BLaER1 treated with 17β-estradiol and CSF1 and Interleukin-3, amounts not matched to agents 10 nM and 100 nM (cell line): ENCODE measurements at regions not wholly inside any gene's neighbourhood (a gene's known extent, or its start where the extent isn't known, plus 50 kb on each side); places are given as distances from the start of the nearest gene placed in this dataset.

Source experiments
- H3K27ac ChIP-seq, 11 experiments: shearing (Covaris generic); formaldehyde crosslinking; 2 replicates each; pipeline ENCODE4 v1.8.1; 2022
- H3K27me3 ChIP-seq, 11 experiments: shearing (Covaris generic); formaldehyde crosslinking; 2 replicates each; pipeline ENCODE4 v1.8.1; 2022
- H3K36me3 ChIP-seq, 11 experiments: shearing (Covaris generic); formaldehyde crosslinking; 2 replicates each; pipeline ENCODE4 v1.8.1; 2022
- H3K4me1 ChIP-seq, 10 experiments: shearing (Covaris generic); formaldehyde crosslinking; 2 replicates each; pipeline ENCODE4 v1.8.1; 2022
- H3K4me2 ChIP-seq, 11 experiments: shearing (Covaris generic); formaldehyde crosslinking; 2 replicates each; pipeline ENCODE4 v1.8.1; 2022
- H3K4me3 ChIP-seq, 10 experiments: shearing (Covaris generic); formaldehyde crosslinking; 2 replicates each; pipeline ENCODE4 v1.8.1; 2022
- H3K9ac ChIP-seq, 11 experiments: shearing (Covaris generic); formaldehyde crosslinking; 2 replicates each; pipeline ENCODE4 v1.8.1; 2022
- H3K9me3 ChIP-seq, 11 experiments: shearing (Covaris generic); formaldehyde crosslinking; replicated peaks in 1 of 11; 2 replicates each; pipeline ENCODE4 v1.8.1; 2022
- H4K20me1 ChIP-seq, 11 experiments: shearing (Covaris generic); formaldehyde crosslinking; 2 replicates each; pipeline ENCODE4 v1.8.1; 2022
- Cebpa-rat ChIP-seq, 11 experiments: shearing (Covaris generic); IDR thresholded peaks; 2 replicates each; pipeline ENCODE4 v1.8.1; 2022

GRCh38 chr20:52098186-52098585, 93.4 kb downstream of the ZFP64 start:
- Histone ChIP-seq H3K4me3 (no peak overlapping the region), H3K27ac (no peak overlapping the region), H3K4me1 (peaks cover 9 to 34% (median 26%) of the 10 kb centered on the region in 10 experiments; a peak in 19 of 20 replicates), H3K9ac (no peak overlapping the region), H3K4me2 (no peak overlapping the region), H3K27me3 (no peaks in the 10 kb centered on the region), H4K20me1 (no peaks in the 10 kb centered on the region), H3K36me3 (peaks cover 0 to 8% (median 3%) of the 10 kb centered on the region in 11 experiments; a peak in 6 of 22 replicates), H3K9me3 (no peaks in the 10 kb centered on the region)
- TF ChIP-seq Cebpa-rat (IDR thresholded peaks at IDR 0.05): no peak

GRCh38 chr20:52096117-52096516, 95.5 kb downstream of the ZFP64 start:
- H3K4me3 ChIP-seq: no peak overlapping the region
- no peaks in the 10 kb centered on the region for H4K20me1 ChIP-seq
- peaks cover 0 to 8% (median 3%) of the 10 kb centered on the region in 11 experiments; a peak in 6 of 22 replicates for H3K36me3 ChIP-seq
- H3K4me1 ChIP-seq: peaks cover 7 to 21% (median 12%) of the 10 kb centered on the region in 10 experiments; a peak in 16 of 20 replicates
- no peaks in the 10 kb centered on the region for H3K27me3 ChIP-seq
- H3K9ac ChIP-seq: no peak overlapping the region
- no peaks in the 10 kb centered on the region for H3K9me3 ChIP-seq
- H3K4me2 ChIP-seq: no peak overlapping the region
- no peak overlapping the region for H3K27ac ChIP-seq
- TF ChIP-seq Cebpa-rat (IDR thresholded peaks at IDR 0.05): no peak

- Histone ChIP-seq H3K4me3 (no peak overlapping the region), H3K27ac (no peak overlapping the region), H3K4me2 (no peak overlapping the region), H3K36me3 (peaks cover 0 to 8% (median 3%) of the 10 kb centered on the region in 11 experiments; a peak in 6 of 22 replicates), H3K4me1 (peaks cover 7 to 14% (median 9%) of the 10 kb centered on the region in 10 experiments; a peak in 17 of 20 replicates), H3K9me3 (no peaks in the 10 kb centered on the region), H3K27me3 (no peaks in the 10 kb centered on the region), H4K20me1 (no peaks in the 10 kb centered on the region), H3K9ac (no peak overlapping the region)
- TF ChIP-seq Cebpa-rat (IDR thresholded peaks at IDR 0.05): no peak
Observed at GRCh38 chr20:52094693-52095092, 96.9 kb downstream of the ZFP64 start.

- Histone ChIP-seq H3K36me3 (peaks cover 0 to 11% (median 4%) of the 10 kb centered on the region in 11 experiments; a peak in 16 of 22 replicates), H3K9me3 (peaks cover 1 to 11% (median 4%) of the 10 kb centered on the region in 11 experiments; a peak in 20 of 22 replicates), H3K27me3 (no peaks in the 10 kb centered on the region), H3K27ac (no peak overlapping the region), H3K4me1 (peaks cover 0 to 16% (median 0%) of the 10 kb centered on the region in 10 experiments; a peak in 3 of 20 replicates), H3K9ac (no peak overlapping the region), H3K4me2 (no peak overlapping the region), H4K20me1 (no peaks in the 10 kb centered on the region), H3K4me3 (no peak overlapping the region)
- TF ChIP-seq Cebpa-rat (IDR thresholded peaks at IDR 0.05): no peak
Observed at GRCh38 chr20:52093575-52093974, 98.0 kb downstream of the ZFP64 start.

- H4K20me1 ChIP-seq: no peaks in the 10 kb centered on the region
- TF ChIP-seq Cebpa-rat (IDR thresholded peaks at IDR 0.05): no peak
- H3K36me3 ChIP-seq: peaks cover 20 to 31% (median 24%) of the 10 kb centered on the region in 11 experiments
- H3K9me3 ChIP-seq: peaks cover 27 to 37% (median 31%) of the 10 kb centered on the region in 11 experiments
- peaks cover 0 to 16% (median 0%) of the 10 kb centered on the region in 10 experiments; a peak in 3 of 20 replicates for H3K4me1 ChIP-seq
- no peak overlapping the region for H3K9ac ChIP-seq
- peak overlapping the region in 1 of 11 experiments; percentile 7; a peak in 1 of 22 replicates for H3K4me2 ChIP-seq
- no peak overlapping the region for H3K27ac ChIP-seq
- no peaks in the 10 kb centered on the region for H3K27me3 ChIP-seq
- H3K4me3 ChIP-seq: no peak overlapping the region
Observed at GRCh38 chr20:52090035-52090434, 101.5 kb downstream of the ZFP64 start.

GRCh38 chr20:52087471-52087870, 104.1 kb downstream of the ZFP64 start:
- Histone ChIP-seq H3K9ac (no peak overlapping the region), H3K27me3 (no peaks in the 10 kb centered on the region)
- TF ChIP-seq Cebpa-rat (IDR thresholded peaks at IDR 0.05): no peak

GRCh38 chr20:52086878-52087277, 104.7 kb downstream of the ZFP64 start:
- Histone ChIP-seq H3K4me3 (peak overlapping the region in 1 of 10 experiments; percentile 22; a peak in 1 of 20 replicates), H3K4me2 (no peak overlapping the region), H3K4me1 (peaks cover 0 to 24% (median 8%) of the 10 kb centered on the region in 10 experiments; a peak in 9 of 20 replicates), H3K9ac (no peak overlapping the region), H3K9me3 (peaks cover 27 to 37% (median 31%) of the 10 kb centered on the region in 11 experiments), H3K27me3 (no peaks in the 10 kb centered on the region), H3K27ac (no peak overlapping the region), H3K36me3 (peaks cover 20 to 33% (median 26%) of the 10 kb centered on the region in 11 experiments), H4K20me1 (no peaks in the 10 kb centered on the region)
- TF ChIP-seq Cebpa-rat (IDR thresholded peaks at IDR 0.05): no peak

More at GRCh38 chr20:52087471-52087870, 104.1 kb downstream of the ZFP64 start:
- H3K4me1 ChIP-seq: peaks cover 0 to 18% (median 5%) of the 10 kb centered on the region in 10 experiments; a peak in 8 of 20 replicates
- H3K27ac ChIP-seq: no peak overlapping the region
- H4K20me1 ChIP-seq: no peaks in the 10 kb centered on the region
- no peak overlapping the region for H3K4me2 ChIP-seq
- peaks cover 20 to 33% (median 26%) of the 10 kb centered on the region in 11 experiments for H3K36me3 ChIP-seq
- peak overlapping the region in 4 of 10 experiments; percentile 23 to 43 (median 26); a peak in 3 of 20 replicates for H3K4me3 ChIP-seq
- peaks cover 27 to 37% (median 31%) of the 10 kb centered on the region in 11 experiments for H3K9me3 ChIP-seq

GRCh38 chr20:52084727-52085126, 106.9 kb downstream of the ZFP64 start:
- Histone ChIP-seq H3K27me3 (no peaks in the 10 kb centered on the region), H3K4me2 (no peak overlapping the region), H4K20me1 (no peaks in the 10 kb centered on the region), H3K4me3 (no peak overlapping the region), H3K9me3 (peaks cover 27 to 37% (median 31%) of the 10 kb centered on the region in 11 experiments), H3K4me1 (peaks cover 0 to 27% (median 7%) of the 10 kb centered on the region in 10 experiments; a peak in 7 of 20 replicates), H3K36me3 (peaks cover 20 to 33% (median 26%) of the 10 kb centered on the region in 11 experiments), H3K9ac (no peak overlapping the region), H3K27ac (no peak overlapping the region)
- no peak for TF ChIP-seq Cebpa-rat (IDR thresholded peaks at IDR 0.05)

- no peak for TF ChIP-seq Cebpa-rat (IDR thresholded peaks at IDR 0.05)
- H3K4me3 ChIP-seq: no peak overlapping the region
- H3K27me3 ChIP-seq: no peaks in the 10 kb centered on the region
- no peak overlapping the region for H3K4me2 ChIP-seq
- peaks cover 27 to 30% (median 28%) of the 10 kb centered on the region in 11 experiments for H3K9me3 ChIP-seq
- H3K36me3 ChIP-seq: peaks cover 20 to 32% (median 26%) of the 10 kb centered on the region in 11 experiments
- peaks cover 0 to 20% (median 4%) of the 10 kb centered on the region in 10 experiments; a peak in 7 of 20 replicates for H3K4me1 ChIP-seq
- H4K20me1 ChIP-seq: no peaks in the 10 kb centered on the region
- no peak overlapping the region for H3K9ac ChIP-seq
- H3K27ac ChIP-seq: no peak overlapping the region
Observed at GRCh38 chr20:52083627-52084232, 107.8 kb downstream of the ZFP64 start.
